Liver (tissue), 8 donors: ENCODE measurements at regions not wholly inside any gene's neighbourhood (a gene's known extent, or its start where the extent isn't known, plus 50 kb on each side); places are given as distances from the start of the nearest gene placed in this dataset.

Experiments
- DNase-seq: peaks from one replicate; pipeline ENCODE4 v3.0.0-alpha.2; 2017; ENCODE audit warnings: low spot score
- H3K27ac ChIP-seq, 2 donors: one replicate each; pipeline ENCODE4 v1.7.0; 2013; ENCODE audit warnings: inconsistent platforms in 2 of 2, low read length in 2 of 2, control low read depth in 1 of 2, low read depth in 1 of 2, mild to moderate bottlenecking in 1 of 2
- H3K27me3 ChIP-seq, 4 donors: one replicate each; pipeline versions ENCODE4 v1.6.1 to v1.7.0; 2013; ENCODE audit warnings: low read length in 3 of 4, inconsistent platforms in 1 of 4, mild to moderate bottlenecking in 1 of 4, moderate library complexity in 1 of 4; ENCODE audit not compliant: control insufficient read depth in 4 of 4, insufficient read depth in 4 of 4
- H3K36me3 ChIP-seq, 4 donors: one replicate each; pipeline versions ENCODE4 v1.6.1 to v1.7.0; 2013; ENCODE audit warnings: low read length in 3 of 4, mild to moderate bottlenecking in 3 of 4, low read depth in 1 of 4, moderate library complexity in 1 of 4; ENCODE audit not compliant: control insufficient read depth in 4 of 4, insufficient read depth in 3 of 4
- H3K4me1 ChIP-seq, 4 donors: one replicate each; pipeline versions ENCODE4 v1.6.1 to v1.7.0; 2013; ENCODE audit warnings: low read length in 3 of 4, mild to moderate bottlenecking in 3 of 4, moderate library complexity in 1 of 4; ENCODE audit not compliant: control insufficient read depth in 4 of 4, insufficient read depth in 4 of 4
- H3K4me3 ChIP-seq, 3 donors: one replicate each; pipeline versions ENCODE4 v1.6.1 to v1.7.0; 2013; ENCODE audit warnings: low read length in 3 of 3, control low read depth in 1 of 3, low read depth in 1 of 3, mild to moderate bottlenecking in 1 of 3
- H3K9ac ChIP-seq, 2 donors: one replicate each; pipeline ENCODE4 v1.7.0; 2013; ENCODE audit warnings: low read length in 2 of 2, mild to moderate bottlenecking in 2 of 2, moderate library complexity in 2 of 2, control low read depth in 1 of 2, low read depth in 1 of 2
- H3K9me3 ChIP-seq, 4 donors: one replicate each; pipeline versions ENCODE4 v1.6.1 to v1.7.0; 2013; ENCODE audit warnings: low read length in 3 of 4; ENCODE audit not compliant: control insufficient read depth in 4 of 4
- ATF3 ChIP-seq: IDR thresholded peaks from 2 replicates; pipeline ENCODE4 v1.6.1; 2016; ENCODE audit warnings: antibody characterized with exemption
- CTCF ChIP-seq: fragments of 150-350 bp; IDR thresholded peaks from 2 replicates; pipeline ENCODE4 v1.5.1; 2017; ENCODE audit warnings: improper control_type of control experiment, low read depth, low read length; ENCODE audit not compliant: missing input control
- EGR1 ChIP-seq, 2 donors: IDR thresholded peaks; 2 replicates each; pipeline ENCODE4 v1.6.1; 2016 to 2018; ENCODE audit warnings: antibody characterized with exemption in 2 of 2, low read depth in 2 of 2
- FOXA1 ChIP-seq: IDR thresholded peaks from 2 replicates; pipeline ENCODE4 v1.6.1; 2016; ENCODE audit warnings: antibody characterized with exemption
- FOXA2 ChIP-seq: IDR thresholded peaks from 2 replicates; pipeline ENCODE4 v1.6.1; 2016; ENCODE audit warnings: antibody characterized with exemption
- GABPA ChIP-seq, 2 donors: IDR thresholded peaks in 1 of 2; conservative IDR thresholded peaks in 1 of 2; 2 replicates each; pipeline ENCODE4 v1.6.1; 2016; ENCODE audit warnings: antibody characterized with exemption in 2 of 2, mild to moderate bottlenecking in 1 of 2, moderate library complexity in 1 of 2
- HNF4A ChIP-seq, 2 donors: conservative IDR thresholded peaks; 2 replicates each; pipeline ENCODE4 v1.6.1; 2016; ENCODE audit warnings: antibody characterized with exemption in 2 of 2, mild to moderate bottlenecking in 2 of 2
- HNF4G ChIP-seq: IDR thresholded peaks from 2 replicates; pipeline ENCODE4 v1.6.1; 2016; ENCODE audit warnings: antibody characterized with exemption
- JUND ChIP-seq, 2 donors: IDR thresholded peaks; 2 replicates each; pipeline ENCODE4 v1.6.1; 2016; ENCODE audit warnings: antibody characterized with exemption in 2 of 2
- MAX ChIP-seq: IDR thresholded peaks from 2 replicates; pipeline ENCODE4 v1.6.1; 2016; ENCODE audit warnings: antibody characterized with exemption
- NR2F2 ChIP-seq: IDR thresholded peaks from 2 replicates; pipeline ENCODE4 v1.6.1; 2016; ENCODE audit warnings: antibody characterized with exemption
- RAD21 ChIP-seq, 2 donors: IDR thresholded peaks; 2 replicates each; pipeline ENCODE4 v1.6.1; 2016; ENCODE audit warnings: antibody characterized with exemption in 2 of 2, mild to moderate bottlenecking in 2 of 2
- REST ChIP-seq: IDR thresholded peaks from 2 replicates; pipeline ENCODE4 v1.6.1; 2016; ENCODE audit warnings: antibody characterized with exemption, mild to moderate bottlenecking
- RXRA ChIP-seq, 2 donors: IDR thresholded peaks; 2 replicates each; pipeline ENCODE4 v1.6.1; 2017 to 2018; ENCODE audit warnings: antibody characterized with exemption in 2 of 2, mild to moderate bottlenecking in 1 of 2
- SP1 ChIP-seq: IDR thresholded peaks from 2 replicates; pipeline ENCODE4 v1.6.1; 2018; ENCODE audit warnings: antibody characterized with exemption, mild to moderate bottlenecking
- TAF1 ChIP-seq: conservative IDR thresholded peaks from 2 replicates; pipeline ENCODE4 v1.6.1; 2016; ENCODE audit warnings: antibody characterized with exemption, mild to moderate bottlenecking
- YY1 ChIP-seq: IDR thresholded peaks from 2 replicates; pipeline ENCODE4 v1.6.1; 2016; ENCODE audit warnings: antibody characterized with exemption, mild to moderate bottlenecking
- WGBS: extraction: QIAGEN DNeasy Blood & Tissue Kit; methylation state at CpG from one replicate; pipeline ENCODE4 v1.1.7; 2013; 5-methylcytosine and 5-hydroxymethylcytosine counted together
- TF ChIP-seq, protein P1 (sequence below): IDR thresholded peaks from 2 replicates; pipeline ENCODE4 v1.6.1; 2016; ENCODE audit warnings: antibody characterized with exemption
- donor health status: healthy.
- donor health status: healthy.
- donor health status: healthy.
- donor health status: healthy.
- donor health status: healthy.

- no peak for DNase-seq
- TF ChIP-seq TAF1 (no peak), RXRA (IDR thresholded peaks at IDR 0.05) (no peak), REST (no peak), CTCF (no peak), NR2F2 (no peak), ATF3 (no peak), HNF4G (no peak), SP1 (no peak), YY1 (no peak), GABPA (IDR thresholded peaks at IDR 0.05 in 1 of 2, conservative IDR thresholded peaks at IDR 0.05 in 1 of 2) (no peak), EGR1 (IDR thresholded peaks at IDR 0.05; ENCODE audit: low read depth in 2 of 2) (no peak), HNF4A (conservative IDR thresholded peaks at IDR 0.05) (no peak), FOXA1 (no peak), FOXA2 (no peak), MAX (no peak), RAD21 (IDR thresholded peaks at IDR 0.05) (no peak), JUND (IDR thresholded peaks at IDR 0.05) (no peak)
- TF ChIP-seq, protein P1, sequence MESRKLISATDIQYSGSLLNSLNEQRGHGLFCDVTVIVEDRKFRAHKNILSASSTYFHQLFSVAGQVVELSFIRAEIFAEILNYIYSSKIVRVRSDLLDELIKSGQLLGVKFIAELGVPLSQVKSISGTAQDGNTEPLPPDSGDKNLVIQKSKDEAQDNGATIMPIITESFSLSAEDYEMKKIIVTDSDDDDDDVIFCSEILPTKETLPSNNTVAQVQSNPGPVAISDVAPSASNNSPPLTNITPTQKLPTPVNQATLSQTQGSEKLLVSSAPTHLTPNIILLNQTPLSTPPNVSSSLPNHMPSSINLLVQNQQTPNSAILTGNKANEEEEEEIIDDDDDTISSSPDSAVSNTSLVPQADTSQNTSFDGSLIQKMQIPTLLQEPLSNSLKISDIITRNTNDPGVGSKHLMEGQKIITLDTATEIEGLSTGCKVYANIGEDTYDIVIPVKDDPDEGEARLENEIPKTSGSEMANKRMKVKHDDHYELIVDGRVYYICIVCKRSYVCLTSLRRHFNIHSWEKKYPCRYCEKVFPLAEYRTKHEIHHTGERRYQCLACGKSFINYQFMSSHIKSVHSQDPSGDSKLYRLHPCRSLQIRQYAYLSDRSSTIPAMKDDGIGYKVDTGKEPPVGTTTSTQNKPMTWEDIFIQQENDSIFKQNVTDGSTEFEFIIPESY, result no peak
Measured at GRCh38 chr7:131896165-131896863, 339.9 kb upstream of the PODXL start.

More at GRCh38 chr7:131896165-131896863, 339.9 kb upstream of the PODXL start:
- WGBS, result 49% methylated on average over 7 of the region's 7 CpGs
- H3K4me3 ChIP-seq, result no peak overlapping the region
- H3K9ac ChIP-seq, result no peak overlapping the region
- H3K4me1 ChIP-seq, result no peaks in the 10 kb centered on the region
- no peaks in the 10 kb centered on the region for H3K9me3 ChIP-seq
- H3K36me3 ChIP-seq, result no peaks in the 10 kb centered on the region
- H3K27ac ChIP-seq, result no peak overlapping the region
- H3K27me3 ChIP-seq, result no peaks in the 10 kb centered on the region
